GM19463 (cell line): ENCODE measurements at regions not wholly inside any gene's neighbourhood (a gene's known extent, or its start where the extent isn't known, plus 50 kb on each side); places are given as distances from the start of the nearest gene placed in this dataset.

Experiments
- ATAC-seq: cut with Tn5 transposase; IDR thresholded peaks from one replicate; pipeline ENCODE4 v1.9.1; 2021; ENCODE audit warnings: mild to moderate bottlenecking, moderate library complexity; ENCODE audit not compliant: unreplicated experiment

DNA sequence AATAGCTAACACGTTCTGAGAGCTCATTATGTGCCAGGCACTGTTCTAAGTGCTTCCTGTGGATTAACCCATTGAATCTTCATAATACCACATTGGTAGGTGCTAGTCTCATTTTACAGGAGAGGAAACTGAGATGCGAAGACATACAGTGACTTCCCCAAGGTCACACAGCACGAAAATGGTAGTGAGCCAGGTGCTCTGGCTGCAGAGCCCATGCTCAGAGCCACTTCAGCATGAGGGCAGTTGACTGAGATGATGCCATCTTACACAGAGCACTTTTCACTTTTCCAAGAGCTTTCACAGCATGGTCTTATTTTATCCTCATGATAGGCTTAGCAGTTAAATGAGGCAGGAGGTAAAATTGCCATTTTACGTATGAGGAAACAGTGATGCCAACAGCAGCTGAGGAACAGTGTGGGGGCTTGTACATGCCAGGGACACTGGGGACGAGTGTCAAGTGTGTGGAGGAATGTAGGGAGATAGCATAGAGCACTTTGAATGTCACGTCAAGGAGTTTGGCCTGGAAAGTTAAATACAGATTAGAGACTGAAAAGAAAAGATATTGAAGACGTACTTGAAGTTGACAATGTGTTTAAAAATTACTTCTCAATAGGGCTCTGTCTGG, 180.0 kb downstream of the KIF4B start:
- no peak for ATAC-seq

DNA sequence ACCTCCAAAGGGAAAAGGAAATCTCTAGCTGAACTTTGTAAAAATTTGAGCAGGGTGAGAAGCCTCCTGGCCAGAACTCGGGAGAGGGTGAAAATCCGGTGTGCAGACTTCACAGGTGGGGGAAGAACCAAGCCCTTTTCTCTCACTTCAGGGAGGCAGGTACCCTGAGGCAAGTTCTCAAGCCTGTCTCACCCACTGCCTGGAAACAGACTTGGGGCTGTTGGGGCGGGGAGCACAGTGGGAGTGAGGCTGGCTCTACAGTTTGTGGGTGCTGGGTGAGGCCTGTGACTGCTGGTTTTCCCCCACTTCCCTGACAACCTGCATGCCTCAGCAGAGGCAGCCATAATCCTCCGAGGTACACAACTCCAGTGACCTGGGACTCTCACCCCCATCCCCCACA, 187.1 kb downstream of the KIF4B start:
- no peak for ATAC-seq

DNA sequence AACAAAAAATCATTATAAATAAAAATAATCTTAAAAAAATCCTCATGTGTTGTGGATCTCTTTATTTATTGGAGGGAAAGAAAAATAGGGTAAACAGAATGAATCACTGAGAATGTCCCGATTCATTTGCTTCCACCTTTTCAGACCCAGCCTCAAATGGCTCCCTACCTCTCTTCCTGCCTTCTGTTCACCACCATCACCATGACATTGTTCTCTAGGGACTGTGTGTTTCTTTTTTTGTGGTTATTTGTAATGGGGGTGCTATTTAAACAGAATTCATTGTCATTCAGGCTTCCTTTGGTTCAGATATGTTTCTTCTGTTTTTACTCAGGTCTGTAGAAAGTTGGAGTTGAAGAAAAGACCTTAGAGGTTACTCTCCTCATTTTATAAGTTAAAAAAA, 198.2 kb downstream of the KIF4B start:
- ATAC-seq = no peak

DNA sequence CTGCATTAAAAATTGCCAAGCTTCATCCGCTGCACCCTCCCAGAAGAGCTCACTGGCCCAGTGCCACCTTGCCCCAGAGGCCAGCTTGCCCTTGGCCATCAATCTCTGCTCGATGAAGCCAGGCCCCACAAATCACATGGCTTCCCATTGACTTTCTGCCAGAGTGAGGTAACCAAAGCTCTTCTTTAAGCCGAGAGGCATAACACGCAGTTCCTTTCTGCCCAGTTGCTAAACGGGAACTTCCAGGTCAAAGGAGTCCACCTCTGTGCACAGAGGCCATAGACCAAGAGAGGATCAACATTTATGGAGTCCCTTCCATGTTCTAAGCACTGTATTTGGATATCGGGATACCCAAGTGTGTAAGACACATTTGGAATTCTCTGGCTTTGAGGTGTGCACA, 208.8 kb downstream of the KIF4B start:
- no peak for ATAC-seq

DNA sequence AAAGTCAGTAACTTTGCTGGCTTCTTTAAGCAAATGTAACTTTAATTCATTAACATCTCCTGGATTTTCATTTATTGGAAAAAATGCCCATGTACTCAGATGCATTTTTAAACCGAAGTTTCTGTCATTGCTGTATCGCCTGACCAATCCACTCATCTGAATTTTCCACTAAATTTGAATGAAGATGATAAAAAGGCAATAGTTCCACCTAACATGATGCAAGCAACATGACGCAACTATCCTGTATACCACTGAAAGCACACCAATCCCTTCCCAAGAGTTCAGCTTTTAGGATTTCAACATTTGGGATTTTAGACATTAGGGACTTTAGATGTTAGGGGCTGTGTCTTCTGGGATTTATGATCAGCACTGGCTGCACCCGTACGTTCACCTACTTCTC, 215.6 kb downstream of the KIF4B start:
- no peak for ATAC-seq

DNA sequence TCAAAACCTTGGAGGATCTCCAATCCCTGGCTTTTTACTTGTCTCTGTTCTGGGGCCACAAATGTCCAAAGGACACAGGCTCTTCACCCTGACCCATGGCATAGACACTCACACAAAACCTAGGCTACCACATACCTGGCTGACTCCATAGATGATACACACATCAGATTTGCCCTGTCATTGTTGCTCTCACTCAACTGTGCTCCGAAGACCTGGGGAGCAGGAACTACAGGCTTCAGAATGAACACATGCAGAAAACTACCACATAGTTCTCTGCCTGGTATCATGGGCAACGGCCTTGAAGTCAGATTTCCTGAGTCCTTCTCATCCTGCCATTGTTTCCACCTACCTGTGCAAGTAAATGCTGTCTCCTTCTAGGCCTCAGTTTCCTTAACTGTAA, 226.2 kb downstream of the KIF4B start:
- no peak for ATAC-seq

DNA sequence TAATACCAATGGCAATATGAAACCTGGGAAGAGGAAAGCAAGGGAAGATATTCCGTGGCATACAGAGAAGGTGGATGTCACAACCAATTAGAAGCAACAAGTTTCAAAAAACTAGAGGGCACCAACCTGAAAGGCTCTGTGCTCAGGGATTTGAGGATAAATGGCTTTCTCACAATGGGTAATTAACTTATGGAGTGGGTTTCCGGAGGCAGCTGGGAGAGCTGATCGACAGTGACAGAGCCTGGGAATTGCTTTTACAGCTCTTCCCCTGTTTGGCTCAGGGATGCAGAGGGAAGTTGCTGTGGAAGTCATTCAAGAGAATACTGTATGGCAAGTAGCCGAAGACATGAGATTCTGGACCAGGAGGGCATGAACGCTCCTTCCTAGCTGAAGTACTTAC, 237.0 kb downstream of the KIF4B start:
- ATAC-seq = no peak

DNA sequence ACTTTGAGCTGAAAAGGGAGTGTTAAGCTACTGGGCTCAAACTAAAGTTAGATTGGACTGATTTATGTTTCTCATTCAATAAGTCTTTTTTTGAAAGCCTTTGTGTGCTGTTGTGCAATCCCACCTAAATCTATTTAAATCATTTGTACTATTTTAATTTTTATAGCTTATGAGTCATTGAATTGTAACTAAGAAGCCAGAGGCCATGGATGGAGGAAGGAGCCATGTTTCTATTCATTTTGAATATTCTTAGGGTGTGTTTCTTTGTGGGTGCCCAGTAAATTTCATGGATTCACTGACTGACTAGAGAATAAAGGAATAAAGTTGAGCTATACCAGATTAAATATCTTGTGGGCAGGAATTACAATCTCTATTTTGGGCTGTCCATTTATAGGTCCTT, 238.5 kb downstream of the KIF4B start:
- no peak for ATAC-seq

DNA sequence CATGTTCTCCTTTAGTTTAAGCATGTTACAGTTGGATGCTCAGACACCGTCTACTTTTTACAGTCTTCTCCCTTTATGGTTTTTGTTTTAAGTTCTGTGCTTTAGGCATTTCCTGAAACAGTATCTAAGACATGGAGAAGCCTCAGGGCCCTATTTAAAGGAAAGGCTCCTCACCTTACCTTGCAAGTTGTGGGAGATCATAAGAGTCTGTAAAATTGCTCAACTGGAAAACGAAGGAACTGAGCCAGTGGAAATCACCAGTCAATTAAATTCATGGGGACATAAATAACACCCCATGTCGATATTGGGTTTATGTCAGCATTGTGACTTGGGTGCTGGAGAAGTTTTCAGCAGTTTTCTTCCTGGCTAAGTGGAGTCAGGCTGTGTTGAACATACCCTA, 239.2 kb downstream of the KIF4B start:
- ATAC-seq = no peak

DNA sequence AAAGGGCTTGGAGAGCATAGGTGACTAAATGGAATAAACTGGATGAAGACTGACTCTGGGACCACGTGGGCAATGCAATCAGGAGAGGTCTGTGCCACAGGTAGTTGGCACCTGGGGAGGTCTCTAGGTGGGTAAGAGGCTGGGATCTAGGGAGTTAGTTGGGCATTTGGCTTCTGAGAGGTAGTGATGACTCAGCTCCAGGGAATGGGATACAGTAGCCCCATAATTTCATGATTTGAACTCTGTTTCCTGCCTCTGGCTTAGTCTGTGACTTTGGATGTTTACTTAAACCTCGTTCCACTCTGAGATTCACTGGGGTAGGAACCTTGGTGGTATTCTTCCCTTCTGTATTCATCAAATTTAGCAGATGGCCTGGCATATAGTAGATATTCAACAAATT, 240.8 kb downstream of the KIF4B start:
- ATAC-seq = no peak

DNA sequence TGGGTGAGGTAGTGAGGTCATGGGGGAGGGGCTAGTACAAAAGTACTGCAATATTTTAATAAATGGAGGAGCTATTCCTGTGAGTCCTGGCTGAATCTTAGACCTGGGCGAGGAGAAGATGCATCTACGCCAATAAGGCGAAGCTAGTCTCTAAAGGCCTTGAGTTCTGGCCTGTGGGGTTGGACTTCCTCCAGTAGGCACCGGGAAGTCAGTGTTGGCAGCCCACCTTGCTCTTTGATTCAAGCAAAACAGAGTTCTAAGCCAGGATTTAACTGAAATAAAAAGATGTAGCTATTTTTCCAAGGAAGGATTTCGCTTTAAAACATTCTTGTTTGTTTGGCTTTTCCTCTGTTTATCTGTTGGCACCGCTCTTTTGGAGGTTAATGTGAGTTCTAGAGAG, 244.6 kb downstream of the KIF4B start:
- ATAC-seq = no peak

DNA sequence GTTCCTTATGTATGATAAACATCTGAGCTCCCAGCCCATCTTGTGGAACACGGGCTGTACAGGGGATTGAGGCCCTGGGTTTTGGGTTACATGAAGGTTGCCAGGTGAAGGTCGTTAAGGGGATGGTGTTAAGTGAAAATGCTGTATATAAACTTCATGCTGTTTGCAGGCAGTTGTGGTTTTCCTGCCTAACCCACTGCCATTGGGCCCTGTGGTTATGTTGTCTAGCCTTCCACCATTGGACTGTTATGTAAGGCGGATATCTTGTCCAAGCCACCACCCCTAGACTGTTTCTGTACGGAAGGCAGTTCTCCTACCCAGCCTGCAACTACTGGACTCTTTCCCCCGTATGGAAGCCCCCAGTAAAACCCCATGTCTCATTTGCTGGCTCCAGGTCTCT, 246.1 kb downstream of the KIF4B start:
- ATAC-seq = no peak

DNA sequence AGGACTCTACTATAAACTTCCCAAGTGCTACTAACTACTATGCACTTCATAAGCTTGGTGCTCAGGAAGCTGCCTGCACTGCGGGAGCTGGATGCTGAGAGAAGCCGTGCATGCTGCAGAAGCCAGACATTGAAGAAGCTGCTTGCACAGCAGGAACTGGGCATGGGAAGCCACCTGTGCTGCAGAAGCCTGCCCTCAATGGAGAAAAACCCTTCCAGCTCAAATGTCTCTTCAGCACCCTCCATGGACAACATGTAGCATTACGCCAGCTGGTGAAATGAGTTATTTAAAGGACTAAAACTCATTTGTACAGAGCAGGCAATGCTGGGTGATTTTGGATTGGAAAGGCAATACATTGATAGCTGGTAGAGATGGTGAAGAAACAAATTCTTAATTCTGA, 247.2 kb downstream of the KIF4B start:
- ATAC-seq = peak; percentile 51

DNA sequence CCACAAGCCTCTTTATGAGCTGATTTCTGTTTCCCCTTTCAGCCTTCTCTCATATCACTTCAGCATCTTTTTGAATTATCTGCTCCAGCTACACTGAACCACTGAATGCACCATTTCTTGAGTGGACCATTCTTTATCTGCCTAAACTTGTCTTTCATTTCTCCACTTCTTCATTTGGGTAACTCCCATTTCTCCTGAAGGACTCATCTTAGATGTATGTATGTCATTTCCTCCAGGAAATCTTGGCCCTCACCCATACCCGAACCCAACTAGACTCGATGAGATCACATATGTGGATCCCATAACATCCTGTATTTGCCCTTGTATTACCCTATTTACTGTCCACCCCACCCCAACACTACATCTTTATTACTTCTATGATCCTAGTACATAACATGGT, 249.8 kb downstream of the KIF4B start:
- ATAC-seq = no peak

DNA sequence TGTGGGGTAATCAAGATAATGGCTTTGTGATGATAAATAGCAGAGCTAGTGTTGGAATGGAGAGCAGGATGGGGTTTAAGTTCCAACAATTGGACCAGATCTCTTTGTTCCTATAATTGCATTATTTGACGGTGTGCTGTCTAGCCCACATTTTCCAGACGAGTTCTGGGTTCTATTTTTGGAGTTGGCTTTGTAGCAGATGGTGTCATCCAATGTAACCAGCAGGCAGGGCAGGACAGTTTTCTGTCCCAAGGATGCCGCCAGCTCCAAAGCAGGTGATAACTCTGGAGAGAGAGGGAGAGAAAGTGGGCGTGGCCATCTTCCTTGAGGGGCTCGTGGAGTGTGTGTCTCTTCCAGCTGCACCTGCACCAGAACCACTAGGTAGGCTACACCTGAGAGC, 251.3 kb downstream of the KIF4B start:
- ATAC-seq = no peak

DNA sequence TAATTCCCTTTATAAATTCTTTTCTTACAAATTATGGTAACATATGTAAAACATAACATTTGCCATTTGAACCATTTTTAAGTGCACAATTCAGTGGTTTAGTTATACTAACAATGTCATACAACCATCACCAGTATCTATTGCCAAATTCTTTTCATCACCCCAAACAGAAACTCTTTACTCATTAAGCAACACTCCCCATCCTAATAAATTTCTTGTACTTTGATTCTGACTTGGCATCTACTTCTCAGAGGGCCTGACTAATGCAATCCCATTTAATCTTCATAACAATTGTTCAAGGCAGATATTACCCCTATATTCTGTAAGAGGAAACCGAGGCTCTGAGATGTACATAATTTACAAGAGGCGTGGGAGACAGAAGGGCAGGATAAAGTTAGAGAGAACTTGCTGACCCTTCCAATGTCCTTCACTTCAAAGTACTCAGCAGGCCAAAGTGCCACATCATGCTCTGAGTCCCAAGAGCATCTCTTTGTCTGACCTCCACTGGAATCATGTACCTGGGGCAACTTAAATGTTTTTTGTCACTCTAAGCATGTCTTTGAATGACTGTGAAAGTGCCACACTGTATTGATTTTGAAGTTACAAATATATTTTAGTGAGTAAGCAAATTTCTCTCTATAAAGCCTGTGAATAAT, 255.3 kb downstream of the KIF4B start:
- no peak for ATAC-seq

DNA sequence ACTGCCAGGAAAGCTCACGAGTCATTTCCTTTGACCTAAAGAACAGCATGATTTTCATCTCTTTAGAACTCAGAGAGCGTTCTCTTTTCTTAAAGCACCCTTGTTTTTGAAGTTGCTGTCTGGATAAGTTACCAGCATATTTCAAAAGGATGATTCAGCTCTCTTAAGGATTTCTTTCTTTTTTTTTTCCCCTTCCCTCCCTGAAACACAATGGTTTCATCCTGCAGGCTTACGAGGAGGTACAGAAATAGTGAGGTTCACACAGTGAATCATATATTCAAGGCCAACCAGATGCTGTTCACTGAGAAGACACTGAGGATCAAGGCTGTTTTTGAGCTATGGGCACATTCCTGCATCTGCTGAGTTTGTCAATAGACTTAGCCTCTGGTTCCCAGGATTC, 257.2 kb downstream of the KIF4B start:
- no peak for ATAC-seq

DNA sequence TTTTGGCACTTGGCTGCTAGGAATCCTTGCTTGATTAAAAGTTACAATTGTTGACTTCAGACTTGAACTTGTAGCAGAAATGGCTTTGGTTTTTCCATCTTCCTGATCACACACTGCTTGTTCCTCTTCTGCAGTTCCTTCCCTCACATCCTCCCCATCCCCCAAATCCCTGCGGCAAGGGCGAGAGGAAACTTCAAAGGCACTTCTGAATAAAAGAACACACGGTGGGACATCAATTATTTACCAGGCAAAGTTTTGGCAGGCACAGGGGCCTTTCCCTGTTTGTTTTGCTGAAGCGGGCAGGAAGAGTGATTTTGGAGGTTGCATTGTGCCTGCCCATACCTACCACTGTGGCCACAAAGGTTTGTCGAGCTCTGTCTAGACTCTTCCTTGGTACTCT, 260.9 kb downstream of the KIF4B start:
- ATAC-seq = no peak

DNA sequence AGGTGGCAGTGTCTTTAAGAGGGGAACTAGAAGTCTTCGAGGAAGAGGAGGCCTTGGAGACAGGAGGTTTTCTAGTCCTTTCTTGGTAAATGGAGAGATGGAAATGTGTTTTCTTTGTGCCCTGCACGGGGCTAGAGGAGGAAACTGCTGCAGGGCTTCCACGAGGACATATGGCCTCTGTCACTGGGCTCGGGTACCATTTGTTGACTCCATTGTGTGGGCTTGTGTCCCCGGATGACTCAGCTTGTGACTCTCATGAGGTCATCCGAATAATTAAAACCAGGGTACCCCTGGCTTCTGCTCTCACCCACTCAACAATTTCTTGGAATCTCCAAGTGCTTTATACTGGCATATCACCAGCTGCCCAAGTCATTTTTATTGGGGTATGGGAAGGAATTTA, 261.7 kb downstream of the KIF4B start:
- ATAC-seq = no peak

DNA sequence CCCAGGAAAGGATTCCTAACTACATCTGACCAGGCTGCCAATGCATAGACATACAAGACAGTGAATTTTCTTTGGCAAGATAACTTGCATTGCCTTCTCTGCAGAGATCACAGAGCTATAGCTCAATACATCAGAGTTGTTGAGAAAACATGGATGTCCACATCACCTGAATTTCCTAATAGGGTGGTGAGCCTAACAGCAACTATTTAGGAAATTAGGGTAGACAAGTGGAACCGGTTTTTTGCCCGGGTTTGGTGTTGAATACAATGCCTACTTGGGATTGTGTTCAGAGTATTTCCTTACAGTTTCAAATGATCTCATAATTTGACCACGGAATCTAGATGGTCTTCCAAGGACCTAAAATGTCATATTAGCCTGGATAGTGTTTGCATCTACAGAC, 262.7 kb downstream of the KIF4B start:
- ATAC-seq = no peak

DNA sequence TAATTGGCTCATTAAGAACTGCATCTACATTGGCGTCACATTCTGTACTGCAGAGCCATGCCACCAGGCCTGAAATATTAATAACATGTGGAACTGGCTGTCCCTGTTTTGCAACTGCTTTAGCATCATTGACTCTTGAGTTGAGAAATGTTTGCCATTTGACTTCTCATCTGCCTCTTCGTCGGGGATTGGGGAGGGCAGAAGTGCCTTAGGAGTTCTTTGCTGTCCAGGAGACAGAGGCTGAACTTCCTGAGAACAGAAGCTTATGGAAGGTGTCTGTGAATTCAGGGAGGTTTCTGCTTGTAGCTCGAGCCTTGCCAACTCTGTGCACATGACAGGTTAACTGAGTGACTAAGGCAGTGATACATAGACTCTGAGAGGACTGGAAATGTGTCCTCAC, 265.0 kb downstream of the KIF4B start:
- ATAC-seq = no peak

DNA sequence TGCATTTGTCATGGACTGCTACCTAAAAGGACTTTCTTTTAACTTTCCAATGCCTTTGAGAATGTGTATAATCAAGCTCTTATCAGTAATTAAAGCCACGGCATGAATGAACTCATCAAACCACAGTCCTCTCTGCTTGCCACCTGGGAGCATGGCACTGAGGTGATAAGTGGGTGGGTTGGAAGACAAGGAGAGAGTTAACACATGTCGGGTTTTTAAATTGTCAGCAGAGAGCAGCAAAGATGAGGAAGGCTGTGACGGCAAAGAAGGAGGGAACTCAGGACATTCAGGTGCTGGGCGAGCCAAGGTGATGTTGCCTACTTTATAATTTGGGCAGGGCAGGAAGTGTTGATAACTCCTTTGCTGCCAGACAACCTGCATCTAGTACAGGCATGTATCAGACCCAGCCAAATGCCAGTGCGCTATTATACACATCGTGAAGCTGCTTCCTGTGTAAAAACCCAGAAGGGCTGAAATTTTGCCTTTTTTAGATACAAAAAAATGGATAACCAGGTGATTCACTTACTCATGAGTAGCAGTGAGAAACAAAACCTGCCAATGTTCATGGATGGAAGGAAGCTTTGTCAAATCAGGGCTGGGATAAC, 269.1 kb downstream of the KIF4B start:
- no peak for ATAC-seq

DNA sequence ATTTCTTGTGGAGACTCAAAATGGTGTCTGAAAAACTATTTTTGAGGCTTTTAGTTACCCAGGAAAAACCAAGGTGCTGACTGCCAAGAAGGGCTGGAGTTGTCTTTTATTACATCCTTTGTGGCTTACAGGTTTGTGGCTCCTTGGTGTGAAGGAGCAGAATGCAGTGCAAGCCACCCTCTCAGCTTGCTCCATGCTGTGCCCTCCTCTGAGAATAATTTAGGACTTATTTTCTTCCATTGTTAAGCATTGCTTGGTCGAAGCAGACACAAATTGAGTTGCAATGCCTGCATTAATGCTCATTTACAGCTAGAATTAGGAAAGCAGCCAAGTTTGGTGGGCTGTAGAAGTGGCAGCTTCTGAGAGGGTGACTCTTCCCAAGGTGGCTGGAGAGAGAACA, 272.2 kb downstream of the KIF4B start:
- ATAC-seq = no peak
